ENCODE measurements at regions not wholly inside any gene's neighbourhood (a gene's known extent, or its start where the extent isn't known, plus 50 kb on each side); places are given as distances from the start of the nearest gene placed in this dataset.
A peak's percentile ranks its signal among the peaks of the same experiment; 100 is the strongest.
"Not testable (repeated sequence)": the region's sequence is repeated elsewhere in the genome, so short reads cannot be mapped to it uniquely, and the experiment has no call there.

DNA sequence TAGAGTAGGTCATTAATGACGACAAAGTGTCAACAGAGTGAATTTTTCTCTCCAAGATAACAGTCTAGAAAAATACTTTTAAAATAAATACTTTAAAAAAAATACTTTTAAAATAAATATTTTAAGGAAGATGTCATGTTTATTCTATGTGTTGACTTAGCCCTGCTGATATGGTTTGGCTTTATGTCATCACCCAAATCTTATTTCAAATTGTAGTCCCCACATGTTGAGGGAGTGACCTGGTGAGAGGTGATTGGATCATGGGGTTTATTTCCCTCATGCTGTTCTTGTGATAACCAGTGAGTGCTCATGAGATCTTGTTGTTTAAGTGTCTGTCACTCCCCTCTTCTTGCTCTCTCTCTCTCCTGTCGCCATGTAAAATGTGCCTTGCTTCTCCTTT is 754.9 kb upstream of the SLIT2 start:
- TF ChIP-seq, protein P1, sequence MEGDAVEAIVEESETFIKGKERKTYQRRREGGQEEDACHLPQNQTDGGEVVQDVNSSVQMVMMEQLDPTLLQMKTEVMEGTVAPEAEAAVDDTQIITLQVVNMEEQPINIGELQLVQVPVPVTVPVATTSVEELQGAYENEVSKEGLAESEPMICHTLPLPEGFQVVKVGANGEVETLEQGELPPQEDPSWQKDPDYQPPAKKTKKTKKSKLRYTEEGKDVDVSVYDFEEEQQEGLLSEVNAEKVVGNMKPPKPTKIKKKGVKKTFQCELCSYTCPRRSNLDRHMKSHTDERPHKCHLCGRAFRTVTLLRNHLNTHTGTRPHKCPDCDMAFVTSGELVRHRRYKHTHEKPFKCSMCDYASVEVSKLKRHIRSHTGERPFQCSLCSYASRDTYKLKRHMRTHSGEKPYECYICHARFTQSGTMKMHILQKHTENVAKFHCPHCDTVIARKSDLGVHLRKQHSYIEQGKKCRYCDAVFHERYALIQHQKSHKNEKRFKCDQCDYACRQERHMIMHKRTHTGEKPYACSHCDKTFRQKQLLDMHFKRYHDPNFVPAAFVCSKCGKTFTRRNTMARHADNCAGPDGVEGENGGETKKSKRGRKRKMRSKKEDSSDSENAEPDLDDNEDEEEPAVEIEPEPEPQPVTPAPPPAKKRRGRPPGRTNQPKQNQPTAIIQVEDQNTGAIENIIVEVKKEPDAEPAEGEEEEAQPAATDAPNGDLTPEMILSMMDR (conservative IDR thresholded peaks at IDR 0.05; ENCODE audit: low read depth, low read length) = no peak
- H3K4me3 ChIP-seq (ENCODE audit: low read depth, low read length) = no peak overlapping the region
- DNase-seq (ENCODE audit: low read depth) = peak; percentile 50

DNA sequence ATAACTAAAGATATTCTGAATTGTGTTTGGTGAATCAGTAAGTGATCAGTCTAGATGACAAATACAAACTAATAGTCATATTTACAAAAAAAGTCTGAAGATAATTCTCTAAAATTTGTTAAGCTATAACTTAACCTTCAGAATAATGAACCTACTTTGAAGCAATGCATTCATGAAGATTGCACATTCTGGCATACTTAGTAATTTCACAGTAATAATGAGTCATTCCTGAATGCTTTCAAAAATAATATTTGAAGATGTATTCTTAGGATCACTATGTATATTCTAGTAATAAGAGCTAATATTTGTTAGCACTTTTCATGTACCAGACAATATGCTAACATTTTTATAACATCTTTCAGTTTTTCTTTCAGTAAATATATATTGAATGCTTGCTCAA is 756.7 kb upstream of the SLIT2 start:
- TF ChIP-seq, protein P1 (conservative IDR thresholded peaks at IDR 0.05; ENCODE audit: low read depth, low read length) = no peak
- H3K4me3 ChIP-seq (ENCODE audit: low read depth, low read length) = no peak overlapping the region
- DNase-seq (ENCODE audit: low read depth) = peak; percentile 48

DNA sequence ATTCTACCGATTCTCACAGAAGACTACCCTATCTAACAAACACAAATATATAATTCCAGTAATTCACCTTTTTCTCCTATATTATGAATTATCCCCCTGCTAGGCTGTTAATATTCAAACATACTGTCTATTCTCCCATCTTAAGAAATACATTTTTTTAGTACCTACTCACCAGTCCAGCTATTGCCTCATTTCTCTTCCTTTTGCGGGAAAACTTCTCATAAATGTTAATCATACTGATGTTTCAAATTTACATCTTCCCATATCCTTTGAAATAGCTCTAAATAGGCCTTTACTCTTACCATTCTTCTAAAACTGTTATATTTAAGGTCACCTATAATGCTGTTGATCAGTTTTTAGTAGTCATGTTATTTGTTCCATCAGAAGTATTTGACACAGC is 759.1 kb upstream of the SLIT2 start:
- peak; percentile 36 for DNase-seq (ENCODE audit: low read depth)
- H3K4me3 ChIP-seq (ENCODE audit: low read depth, low read length) = no peak overlapping the region
- TF ChIP-seq, protein P1 (conservative IDR thresholded peaks at IDR 0.05; ENCODE audit: low read depth, low read length) = no peak

DNA sequence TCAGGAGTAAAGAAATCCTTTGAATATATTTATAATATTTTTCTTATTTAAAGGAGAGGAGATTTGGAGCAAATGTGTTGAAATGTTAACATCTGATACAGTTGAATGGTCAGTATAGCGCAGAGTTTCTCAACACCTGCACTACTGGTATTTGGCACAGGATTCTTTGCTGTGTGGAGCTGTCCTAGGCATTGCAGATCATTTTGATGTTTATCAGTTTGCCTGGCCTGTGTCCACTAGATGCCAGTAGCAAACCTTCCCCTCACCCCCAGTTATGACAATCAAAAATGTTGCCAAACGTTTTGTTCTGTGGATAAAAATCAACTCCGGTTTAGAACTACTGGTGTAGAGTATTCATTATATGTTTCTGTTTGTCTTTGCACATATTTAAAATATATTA is 765.3 kb upstream of the SLIT2 start:
- TF ChIP-seq, protein P1 (conservative IDR thresholded peaks at IDR 0.05; ENCODE audit: low read depth, low read length) = peak; percentile 50
- DNase-seq (ENCODE audit: low read depth) = peak; percentile 45
- no peak overlapping the region for H3K4me3 ChIP-seq (ENCODE audit: low read depth, low read length)

DNA sequence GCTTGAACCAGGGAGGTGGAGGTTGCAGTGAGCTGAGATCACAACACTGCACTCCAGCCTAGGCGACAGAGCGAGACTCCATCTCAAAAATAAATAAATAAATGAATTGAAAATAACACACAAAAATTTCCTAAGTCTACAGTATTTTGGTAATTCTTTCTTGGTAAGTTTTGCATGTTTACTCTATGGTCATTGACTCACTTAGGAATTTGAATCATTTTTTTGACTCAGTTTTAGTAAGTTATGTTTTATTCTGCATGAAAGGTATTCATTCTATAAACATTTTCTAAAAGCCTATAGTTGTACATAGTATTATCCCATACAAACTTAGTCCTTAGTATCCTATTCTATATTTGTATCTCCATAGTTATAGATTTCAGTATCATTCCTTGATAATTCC is 772.9 kb upstream of the SLIT2 start:
- TF ChIP-seq, protein P1 (conservative IDR thresholded peaks at IDR 0.05; ENCODE audit: low read depth, low read length) = no peak
- peak; percentile 63 for DNase-seq (ENCODE audit: low read depth)
- no peak overlapping the region for H3K4me3 ChIP-seq (ENCODE audit: low read depth, low read length)

DNA sequence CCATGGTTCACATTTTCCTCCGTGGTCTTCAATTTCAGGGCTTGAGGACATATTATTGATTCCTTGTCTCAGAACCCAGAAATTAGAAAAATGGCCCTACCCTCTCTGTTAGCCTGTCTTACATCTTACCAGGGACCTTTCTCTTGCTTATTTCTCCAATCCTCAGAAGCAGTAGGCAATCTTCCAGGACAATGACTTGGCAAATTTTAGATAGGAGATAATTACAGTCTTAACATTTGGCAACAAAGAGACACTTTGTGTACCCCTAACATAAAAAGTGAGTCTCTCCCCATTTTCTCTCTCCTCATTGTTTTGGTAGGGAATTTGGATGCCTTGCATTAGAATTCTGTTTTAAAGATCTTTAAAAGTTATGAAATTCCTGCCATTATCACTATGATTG is 778.1 kb upstream of the SLIT2 start:
- TF ChIP-seq, protein P1 (conservative IDR thresholded peaks at IDR 0.05; ENCODE audit: low read depth, low read length) = no peak
- peak; percentile 30 for DNase-seq (ENCODE audit: low read depth)
- H3K4me3 ChIP-seq (ENCODE audit: low read depth, low read length) = no peak overlapping the region

DNA sequence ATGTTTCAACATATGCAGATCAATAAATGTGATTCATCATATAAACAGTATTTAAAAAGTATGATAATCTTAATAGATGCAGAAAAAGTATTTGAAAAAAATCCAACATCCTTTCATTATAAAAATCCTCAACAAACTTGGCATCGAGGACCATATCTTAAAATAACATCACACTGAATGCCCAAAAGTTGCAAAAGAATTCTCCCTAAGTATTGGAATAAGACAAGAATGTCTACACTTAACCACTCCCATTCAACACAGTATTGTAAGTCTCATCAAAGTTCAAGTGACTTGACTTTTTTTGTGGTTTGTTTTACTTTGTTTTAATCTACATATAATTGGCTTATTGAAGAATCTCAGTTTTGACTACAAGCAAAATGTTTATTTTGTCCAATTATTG is 779.0 kb upstream of the SLIT2 start:
- no peak overlapping the region for H3K4me3 ChIP-seq (ENCODE audit: low read depth, low read length)
- TF ChIP-seq, protein P1 (conservative IDR thresholded peaks at IDR 0.05; ENCODE audit: low read depth, low read length) = no peak
- peak; percentile 9 for DNase-seq (ENCODE audit: low read depth)

DNA sequence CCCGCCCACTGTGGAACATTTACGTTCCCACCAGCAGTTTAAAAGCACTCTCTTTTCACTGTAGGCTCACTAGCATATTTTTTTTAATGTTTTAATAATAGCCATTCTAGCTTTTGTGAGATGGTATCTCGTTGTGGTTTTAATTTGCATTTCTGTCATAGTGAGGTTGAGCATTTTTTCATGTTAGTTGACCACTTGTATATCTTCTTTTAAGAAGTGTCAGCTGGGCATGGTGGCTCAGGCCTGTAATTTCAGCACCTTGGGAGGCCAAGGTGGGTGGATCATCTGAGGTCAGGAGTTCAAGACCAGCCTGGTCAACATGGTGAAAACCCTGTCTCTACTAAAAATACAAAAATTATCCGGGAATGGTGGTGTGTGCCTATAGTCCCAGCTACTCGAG is 781.7 kb upstream of the SLIT2 start:
- not testable (repeated sequence) for H3K4me3 ChIP-seq (ENCODE audit: low read depth, low read length); DNase-seq (ENCODE audit: low read depth)

All from choroid plexus epithelial cell (primary cell).